Activated CD4-positive, alpha-beta memory T cell treated with anti-CD3 and anti-CD28 coated beads for 36 hours (primary cell): ENCODE measurements at regions not wholly inside any gene's neighbourhood (a gene's known extent, or its start where the extent isn't known, plus 50 kb on each side); places are given as distances from the start of the nearest gene placed in this dataset.
A peak's percentile ranks its signal among the peaks of the same experiment; 100 is the strongest.

Experiments used
- CTCF ChIA-PET: fragments of 350-600 bp; sonication (Branson Sonifier 250); formaldehyde crosslinking; loops from one replicate; lab custom pipeline; 2021; ENCODE audit warnings: antibody characterized with exemption, inconsistent platforms; lab: Charles Lee
- POLR2A ChIA-PET: fragments of 350-600 bp; sonication (Branson Sonifier 250); formaldehyde crosslinking; loops from one replicate; lab custom pipeline; 2021; ENCODE audit warnings: antibody characterized with exemption; lab: Charles Lee
- DNase-seq: peaks from one replicate; pipeline ENCODE4 v3.0.0-alpha.2; 2020
- H3K27ac Mint-ChIP-seq: one replicate; pipeline ENCODE4 v1.8.0; 2021; ENCODE audit warnings: mixed read lengths
- H3K27me3 Mint-ChIP-seq: one replicate; pipeline ENCODE4 v1.8.0; 2021; ENCODE audit warnings: mixed read lengths
- H3K36me3 Mint-ChIP-seq: one replicate; pipeline ENCODE4 v1.8.0; 2021; ENCODE audit warnings: mixed read lengths
- H3K4me1 Mint-ChIP-seq: one replicate; pipeline ENCODE4 v1.8.0; 2021; ENCODE audit warnings: low read depth, mixed read lengths
- H3K4me3 Mint-ChIP-seq: one replicate; pipeline ENCODE4 v1.8.0; 2021; ENCODE audit warnings: mild to moderate bottlenecking, mixed read lengths
- H3K9me3 Mint-ChIP-seq: one replicate; pipeline ENCODE4 v1.8.0; 2021; ENCODE audit warnings: mixed read lengths
- intact Hi-C: fragments of 100-400 bp; cut with micrococcal nuclease; formaldehyde crosslinking; loops from one replicate; pipeline ENCODE4 v1.15.1; 2023

DNA sequence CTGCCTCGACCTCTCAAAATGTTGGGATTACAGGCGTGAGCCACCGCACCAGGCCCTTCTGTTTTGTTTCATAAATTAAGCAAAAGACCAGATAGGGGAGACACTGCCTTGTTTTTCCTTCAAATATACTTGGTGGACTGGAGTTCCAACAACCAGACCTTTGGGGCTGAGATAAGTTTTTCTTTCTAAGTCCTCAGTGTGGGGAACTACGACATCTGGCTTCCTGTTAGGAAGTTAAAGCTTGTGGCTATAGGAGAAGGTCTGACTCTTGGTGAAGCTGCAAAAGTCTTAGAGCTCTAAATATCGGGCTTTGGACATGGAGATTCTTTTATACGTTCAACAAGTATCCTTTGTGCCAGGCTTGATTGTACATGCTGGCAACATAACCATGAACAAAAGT lies 64.1 kb upstream of the EED start:
- no peak for DNase-seq
- no peaks in the 10 kb centered on the region for H3K36me3 Mint-ChIP-seq
- no peaks in the 10 kb centered on the region for H3K27me3 Mint-ChIP-seq
- no peaks in the 10 kb centered on the region for H3K9me3 Mint-ChIP-seq
- ChIA-PET POLR2A (no interaction called here), CTCF (interaction anchor here (1.4 kb wide), 1 partner anchor 13 kb away, joined by 5 read pairs; no protein-coding TSS in a partner anchor)
- intact Hi-C loops = no loop called here
- peaks cover 30% of the 10 kb centered on the region for H3K4me1 Mint-ChIP-seq
- no peak overlapping the region for H3K4me3 Mint-ChIP-seq
- H3K27ac Mint-ChIP-seq = no peak overlapping the region

DNA sequence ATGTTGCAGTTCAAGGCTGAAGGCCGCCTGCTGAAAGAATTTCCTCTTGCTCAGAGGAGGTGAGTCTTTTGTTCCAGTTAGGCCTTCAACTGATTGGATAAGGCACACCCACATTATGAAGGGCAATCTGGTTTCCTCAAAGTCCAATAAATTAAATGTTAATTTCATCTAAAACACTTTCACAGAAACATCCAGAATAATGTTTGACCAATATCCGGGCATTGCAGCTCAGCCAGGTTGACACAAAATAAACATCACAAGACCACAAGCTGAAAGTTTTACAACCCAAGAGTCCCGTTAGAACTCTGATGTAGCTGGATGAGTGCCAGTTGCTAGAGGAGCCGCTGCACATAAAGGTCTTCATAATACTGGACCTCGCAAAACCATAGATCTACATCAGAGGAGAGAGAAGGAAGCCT lies 64.9 kb upstream of the EED start:
- H3K4me3 Mint-ChIP-seq = no peak overlapping the region
- CTCF ChIA-PET = interaction anchor here (1.4 kb wide), 1 partner anchor 14 kb away, joined by 5 read pairs; no protein-coding TSS in a partner anchor

DNA sequence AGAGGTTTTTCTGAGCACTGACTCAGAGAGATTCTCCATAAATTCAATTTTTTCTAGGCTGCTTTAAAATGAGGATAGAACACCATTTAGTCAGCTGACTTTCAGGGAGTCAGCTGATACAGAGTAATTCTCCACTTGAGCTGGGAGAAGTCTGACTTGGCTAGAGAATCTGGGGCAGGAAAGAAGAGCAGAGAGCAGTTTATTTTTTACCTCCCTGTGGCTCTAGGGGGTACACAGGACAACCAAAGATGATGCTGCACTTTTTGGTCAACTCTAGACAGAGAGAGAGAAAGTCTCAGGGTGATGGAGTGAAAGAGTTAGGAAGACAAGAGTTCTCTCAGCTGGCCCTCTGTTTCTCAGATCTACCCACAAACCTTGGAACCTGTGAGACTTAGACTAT lies 67.3 kb upstream of the EED start:
- intact Hi-C loops = loop anchor here (1.0 to 5.0 kb wide), 2 partner anchors 16 to 60 kb away; no protein-coding TSS in a partner anchor
- Mint-ChIP-seq H3K27ac (peak overlapping the region; percentile 73), H3K4me1 (peaks cover 28% of the 10 kb centered on the region), H3K9me3 (no peaks in the 10 kb centered on the region), H3K4me3 (peak overlapping the region; percentile 0), H3K27me3 (no peaks in the 10 kb centered on the region), H3K36me3 (no peaks in the 10 kb centered on the region)
- no peak for DNase-seq
- POLR2A ChIA-PET = interaction anchor here (0.6 to 2.4 kb wide), 8 partner anchors 11 to 111 kb away, joined by 3 to 16 read pairs (median 4); partner anchors contain the start of genes EED and PICALM
- CTCF ChIA-PET = interaction anchor here (1.1 to 3.1 kb wide), 8 partner anchors 11 to 198 kb away, joined by 3 to 23 read pairs (median 4); no protein-coding TSS in a partner anchor

More for the DNA sequence above, 64.9 kb upstream of the EED start:
- no peak for DNase-seq
- Mint-ChIP-seq H3K4me1 (peaks cover 33% of the 10 kb centered on the region), H3K36me3 (no peaks in the 10 kb centered on the region), H3K27ac (no peak overlapping the region), H3K27me3 (no peaks in the 10 kb centered on the region), H3K9me3 (no peaks in the 10 kb centered on the region)
- intact Hi-C loops = loop anchor here (5.0 kb wide), 1 partner anchor 62 kb away; no protein-coding TSS in a partner anchor
- POLR2A ChIA-PET = no interaction called here

- CTCF ChIA-PET = interaction anchor here (1.1 to 3.1 kb wide), 9 partner anchors 12 to 197 kb away, joined by 3 to 23 read pairs (median 4); no protein-coding TSS in a partner anchor
- peak; percentile 83 for DNase-seq
These were observed 68.2 kb upstream of the EED start for GRCh38 chr11:86176165-86176884.

DNA sequence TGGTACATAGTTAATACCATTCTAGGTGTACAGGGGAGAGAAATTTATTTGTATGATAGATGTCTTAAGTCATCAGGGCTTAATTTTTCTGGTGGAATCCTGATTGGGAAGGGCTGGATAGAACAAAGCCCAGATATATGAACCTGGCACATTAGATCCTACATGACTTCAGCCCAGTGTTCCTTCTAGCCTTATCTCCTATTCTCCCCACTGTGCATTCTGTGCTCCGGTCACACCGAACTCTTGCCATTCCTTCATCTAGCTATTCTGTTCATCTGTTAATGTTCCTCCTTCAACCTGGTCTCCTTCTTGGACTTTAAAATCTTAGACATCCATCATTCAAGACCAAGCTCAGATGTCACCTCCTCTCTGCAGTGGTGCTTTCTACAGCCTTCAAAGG lies 68.9 kb upstream of the EED start:
- Mint-ChIP-seq H3K9me3 (no peaks in the 10 kb centered on the region), H3K27me3 (no peaks in the 10 kb centered on the region), H3K27ac (no peak overlapping the region), H3K36me3 (no peaks in the 10 kb centered on the region), H3K4me3 (no peak overlapping the region), H3K4me1 (peaks cover 28% of the 10 kb centered on the region)
- POLR2A ChIA-PET = interaction anchor here (2.1 to 2.4 kb wide), 2 partner anchors 69 to 109 kb away, joined by 4 to 16 read pairs; partner anchors contain the start of gene EED
- DNase-seq = no peak
- CTCF ChIA-PET = interaction anchor here (2.1 to 3.1 kb wide), 2 partner anchors 18 to 134 kb away, joined by 10 to 23 read pairs; no protein-coding TSS in a partner anchor
- intact Hi-C loops = loop anchor here (1.0 to 5.0 kb wide), 11 partner anchors 13 to 227 kb away; no protein-coding TSS in a partner anchor

More at GRCh38 chr11:86176165-86176884, 68.2 kb upstream of the EED start:
- Mint-ChIP-seq H3K36me3 (no peaks in the 10 kb centered on the region), H3K4me1 (peaks cover 28% of the 10 kb centered on the region), H3K9me3 (no peaks in the 10 kb centered on the region), H3K27ac (peak overlapping the region; percentile 72), H3K4me3 (peak overlapping the region; percentile 9), H3K27me3 (no peaks in the 10 kb centered on the region)
- intact Hi-C loops = loop anchor here (1.0 to 5.0 kb wide), 11 partner anchors 12 to 228 kb away; no protein-coding TSS in a partner anchor
- POLR2A ChIA-PET = interaction anchor here (1.0 to 2.4 kb wide), 7 partner anchors 12 to 110 kb away, joined by 3 to 16 read pairs (median 4); partner anchors contain the start of genes EED and PICALM

- Mint-ChIP-seq H3K4me3 (no peak overlapping the region), H3K27me3 (no peaks in the 10 kb centered on the region), H3K36me3 (no peaks in the 10 kb centered on the region), H3K9me3 (no peaks in the 10 kb centered on the region), H3K27ac (no peak overlapping the region), H3K4me1 (peaks cover 28% of the 10 kb centered on the region)
- intact Hi-C loops = loop anchor here (5.0 kb wide), 1 partner anchor 58 kb away; no protein-coding TSS in a partner anchor
- ChIA-PET POLR2A (no interaction called here), CTCF (interaction anchor here (3.1 kb wide), 1 partner anchor 19 kb away, joined by 23 read pairs; no protein-coding TSS in a partner anchor)
- DNase-seq = no peak
These were observed 69.4 kb upstream of the EED start for GRCh38 chr11:86175191-86175590.

DNA sequence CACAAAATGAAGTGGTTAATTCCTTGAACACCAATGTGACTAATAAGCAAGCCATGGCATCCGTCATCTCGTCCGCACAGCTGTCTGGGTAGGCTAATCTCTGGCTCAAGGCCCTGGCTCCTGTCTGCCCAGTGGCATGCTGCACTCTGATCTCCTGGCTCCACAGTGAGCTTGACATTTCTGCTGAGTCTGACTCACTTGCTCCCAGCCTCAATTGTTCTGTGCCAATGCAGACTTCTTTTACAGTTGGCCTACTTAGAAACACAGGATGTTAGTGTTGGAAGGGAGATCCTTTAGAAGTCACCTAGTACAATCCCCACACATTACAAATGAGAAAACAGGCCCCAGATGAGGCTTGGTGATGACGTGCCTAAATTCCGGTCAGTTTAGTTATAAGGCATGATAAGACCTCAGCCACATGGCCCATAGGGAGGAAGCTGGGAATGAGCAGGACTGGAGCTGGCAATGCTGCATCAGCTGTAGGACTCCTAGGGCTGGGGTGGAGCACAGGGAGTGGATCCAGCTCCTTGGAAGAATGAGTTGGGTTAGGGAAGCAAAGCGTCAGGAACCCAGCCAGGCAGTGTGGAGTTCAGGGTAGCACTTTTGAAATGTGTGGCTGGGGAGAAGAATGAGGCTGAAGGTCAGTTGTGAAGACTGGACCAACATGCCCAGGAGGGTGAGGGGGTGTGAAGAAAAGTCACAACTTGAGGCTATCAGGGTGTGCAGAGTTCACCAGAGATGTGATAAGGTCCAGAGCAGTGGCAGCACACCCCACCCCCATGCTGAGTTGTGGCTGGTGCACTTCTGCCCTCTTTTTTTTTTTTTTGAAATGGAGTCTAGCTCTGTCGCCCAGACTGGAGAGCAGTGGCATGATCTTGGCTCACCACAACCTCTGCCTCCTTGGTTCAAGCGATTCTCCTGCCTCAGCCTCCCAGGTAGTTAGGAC lies 70.2 kb upstream of the EED start:
- Mint-ChIP-seq H3K9me3 (no peaks in the 10 kb centered on the region), H3K4me3 (no peak overlapping the region), H3K27ac (no peak overlapping the region), H3K36me3 (no peaks in the 10 kb centered on the region), H3K27me3 (no peaks in the 10 kb centered on the region), H3K4me1 (peaks cover 28% of the 10 kb centered on the region)
- intact Hi-C loops = loop anchor here (5.0 kb wide), 1 partner anchor 57 kb away; no protein-coding TSS in a partner anchor
- ChIA-PET POLR2A (interaction anchor here (1.3 kb wide), 1 partner anchor 9 kb away, joined by 4 read pairs; no protein-coding TSS in a partner anchor), CTCF (interaction anchor here (1.4 to 3.1 kb wide), 2 partner anchors 19 to 20 kb away, joined by 4 to 23 read pairs; no protein-coding TSS in a partner anchor)
- DNase-seq = peak; percentile 36

GRCh38 chr11:86172894-86173293 lies 71.7 kb upstream of the EED start:
- ChIA-PET POLR2A (interaction anchor here (1.1 to 1.5 kb wide), 2 partner anchors 8 to 105 kb away, joined by 4 read pairs; no protein-coding TSS in a partner anchor), CTCF (interaction anchor here (1.4 kb wide), 1 partner anchor 21 kb away, joined by 4 read pairs; no protein-coding TSS in a partner anchor)
- peak; percentile 31 for DNase-seq
- Mint-ChIP-seq H3K27me3 (no peaks in the 10 kb centered on the region), H3K4me1 (peaks cover 24% of the 10 kb centered on the region), H3K9me3 (no peaks in the 10 kb centered on the region), H3K36me3 (no peaks in the 10 kb centered on the region), H3K4me3 (no peak overlapping the region), H3K27ac (no peak overlapping the region)
- intact Hi-C loops = no loop called here

DNA sequence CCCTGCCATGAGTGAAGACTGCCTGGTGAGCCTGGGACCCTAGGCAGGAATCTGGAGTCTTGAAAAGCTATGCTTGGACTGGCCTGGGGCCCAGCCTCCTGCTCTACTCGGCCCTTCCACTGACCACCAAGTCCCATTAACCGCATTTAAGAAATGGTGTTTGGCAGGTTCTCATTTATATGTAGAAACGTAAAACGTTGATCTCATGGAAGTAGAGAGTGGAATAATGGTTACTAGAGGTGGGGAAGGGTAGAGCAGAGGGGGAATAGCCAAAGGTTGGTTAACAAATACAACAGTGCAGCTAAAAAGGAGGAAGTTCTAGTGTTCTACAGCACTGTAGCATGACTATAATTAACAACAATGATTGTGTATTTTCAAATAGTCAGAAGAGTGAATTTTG lies 72.9 kb upstream of the EED start:
- Mint-ChIP-seq H3K27ac (no peak overlapping the region), H3K27me3 (no peaks in the 10 kb centered on the region), H3K4me1 (peaks cover 14% of the 10 kb centered on the region), H3K4me3 (no peak overlapping the region), H3K9me3 (no peaks in the 10 kb centered on the region), H3K36me3 (no peaks in the 10 kb centered on the region)
- no peak for DNase-seq
- intact Hi-C loops = no loop called here
- ChIA-PET POLR2A (no interaction called here), CTCF (no interaction called here)

- no peak for DNase-seq
- Mint-ChIP-seq H3K27me3 (no peaks in the 10 kb centered on the region), H3K4me1 (no peaks in the 10 kb centered on the region), H3K27ac (no peak overlapping the region), H3K36me3 (no peaks in the 10 kb centered on the region), H3K9me3 (no peaks in the 10 kb centered on the region), H3K4me3 (no peak overlapping the region)
- ChIA-PET POLR2A (interaction anchor here (1.1 kb wide), 1 partner anchor 77 kb away, joined by 4 read pairs; the partner anchor contains the start of gene EED), CTCF (interaction anchor here (0.6 to 0.7 kb wide), 2 partner anchors 89 to 269 kb away, joined by 3 read pairs; no protein-coding TSS in a partner anchor)
- intact Hi-C loops = no loop called here
These were observed 76.9 kb upstream of the EED start for GRCh38 chr11:86167499-86168164.
